HFFc6 (cell line): ENCODE measurements at regions not wholly inside any gene's neighbourhood (a gene's known extent, or its start where the extent isn't known, plus 50 kb on each side); places are given as distances from the start of the nearest gene placed in this dataset.

Experiments
- DNase-seq: peaks from one replicate; pipeline ENCODE4 v3.0.0-alpha.2; 2018
- H3K27ac Mint-ChIP-seq: 2 replicates; pipeline ENCODE4 v1.8.0; 2020; ENCODE audit warnings: mild to moderate bottlenecking, mixed read lengths
- H3K27me3 Mint-ChIP-seq: 2 replicates; pipeline ENCODE4 v1.8.0; 2021; ENCODE audit warnings: mild to moderate bottlenecking, moderate library complexity, mixed read lengths; ENCODE audit not compliant: insufficient read depth
- H3K36me3 Mint-ChIP-seq: 2 replicates; pipeline ENCODE4 v1.8.0; 2021; ENCODE audit warnings: low read depth, mixed read lengths
- H3K4me1 Mint-ChIP-seq: 2 replicates; pipeline ENCODE4 v1.8.0; 2020; ENCODE audit warnings: low read depth, mixed read lengths
- H3K4me3 Mint-ChIP-seq: 2 replicates; pipeline ENCODE4 v1.8.0; 2020; ENCODE audit warnings: mild to moderate bottlenecking, moderate library complexity, mixed read lengths
- H3K9me3 Mint-ChIP-seq: 2 replicates; pipeline ENCODE4 v1.8.0; 2020; ENCODE audit warnings: mild to moderate bottlenecking, mixed read lengths
- TF ChIP-seq, protein P1 (sequence below): fragments of 200-600 bp; sonication (generic); IDR thresholded peaks from 2 replicates; pipeline ENCODE4 v1.5.0; 2021; ENCODE audit warnings: antibody characterized with exemption, mild to moderate bottlenecking

- DNase-seq, result no peak
- TF ChIP-seq, protein P1, sequence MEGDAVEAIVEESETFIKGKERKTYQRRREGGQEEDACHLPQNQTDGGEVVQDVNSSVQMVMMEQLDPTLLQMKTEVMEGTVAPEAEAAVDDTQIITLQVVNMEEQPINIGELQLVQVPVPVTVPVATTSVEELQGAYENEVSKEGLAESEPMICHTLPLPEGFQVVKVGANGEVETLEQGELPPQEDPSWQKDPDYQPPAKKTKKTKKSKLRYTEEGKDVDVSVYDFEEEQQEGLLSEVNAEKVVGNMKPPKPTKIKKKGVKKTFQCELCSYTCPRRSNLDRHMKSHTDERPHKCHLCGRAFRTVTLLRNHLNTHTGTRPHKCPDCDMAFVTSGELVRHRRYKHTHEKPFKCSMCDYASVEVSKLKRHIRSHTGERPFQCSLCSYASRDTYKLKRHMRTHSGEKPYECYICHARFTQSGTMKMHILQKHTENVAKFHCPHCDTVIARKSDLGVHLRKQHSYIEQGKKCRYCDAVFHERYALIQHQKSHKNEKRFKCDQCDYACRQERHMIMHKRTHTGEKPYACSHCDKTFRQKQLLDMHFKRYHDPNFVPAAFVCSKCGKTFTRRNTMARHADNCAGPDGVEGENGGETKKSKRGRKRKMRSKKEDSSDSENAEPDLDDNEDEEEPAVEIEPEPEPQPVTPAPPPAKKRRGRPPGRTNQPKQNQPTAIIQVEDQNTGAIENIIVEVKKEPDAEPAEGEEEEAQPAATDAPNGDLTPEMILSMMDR, result no peak
- H3K27me3 Mint-ChIP-seq, result no peaks in the 10 kb centered on the region
- no peak overlapping the region for H3K4me3 Mint-ChIP-seq
- H3K27ac Mint-ChIP-seq, result no peak overlapping the region
- H3K36me3 Mint-ChIP-seq, result no peaks in the 10 kb centered on the region
- H3K9me3 Mint-ChIP-seq, result peaks cover 38% of the 10 kb centered on the region
- H3K4me1 Mint-ChIP-seq, result no peaks in the 10 kb centered on the region
Observed at GRCh38 chr1:187157115-187157514, 328.4 kb downstream of the PLA2G4A start.

GRCh38 chr1:187157552-187157951, 328.8 kb downstream of the PLA2G4A start:
- Mint-ChIP-seq H3K9me3 (peaks cover 33% of the 10 kb centered on the region), H3K27ac (no peak overlapping the region), H3K36me3 (no peaks in the 10 kb centered on the region), H3K4me1 (no peaks in the 10 kb centered on the region), H3K27me3 (no peaks in the 10 kb centered on the region), H3K4me3 (no peak overlapping the region)
- no peak for DNase-seq
- TF ChIP-seq, protein P1, result no peak

- Mint-ChIP-seq H3K4me1 (no peaks in the 10 kb centered on the region), H3K27me3 (no peaks in the 10 kb centered on the region), H3K36me3 (peaks cover 4% of the 10 kb centered on the region; the same call in 1 of the 2 replicates), H3K4me3 (no peak overlapping the region), H3K9me3 (peaks cover 40% of the 10 kb centered on the region), H3K27ac (no peak overlapping the region)
- TF ChIP-seq, protein P1, result no peak
- no peak for DNase-seq
Observed at GRCh38 chr1:187167555-187167954, 338.8 kb downstream of the PLA2G4A start.

- Mint-ChIP-seq H3K36me3 (peaks cover 5% of the 10 kb centered on the region; the same call in 1 of the 2 replicates), H3K27ac (no peak overlapping the region), H3K9me3 (peaks cover 45% of the 10 kb centered on the region), H3K27me3 (no peaks in the 10 kb centered on the region), H3K4me1 (no peaks in the 10 kb centered on the region), H3K4me3 (no peak overlapping the region)
- TF ChIP-seq, protein P1, result no peak
- no peak for DNase-seq
Observed at GRCh38 chr1:187168297-187168696, 339.5 kb downstream of the PLA2G4A start.

DNA sequence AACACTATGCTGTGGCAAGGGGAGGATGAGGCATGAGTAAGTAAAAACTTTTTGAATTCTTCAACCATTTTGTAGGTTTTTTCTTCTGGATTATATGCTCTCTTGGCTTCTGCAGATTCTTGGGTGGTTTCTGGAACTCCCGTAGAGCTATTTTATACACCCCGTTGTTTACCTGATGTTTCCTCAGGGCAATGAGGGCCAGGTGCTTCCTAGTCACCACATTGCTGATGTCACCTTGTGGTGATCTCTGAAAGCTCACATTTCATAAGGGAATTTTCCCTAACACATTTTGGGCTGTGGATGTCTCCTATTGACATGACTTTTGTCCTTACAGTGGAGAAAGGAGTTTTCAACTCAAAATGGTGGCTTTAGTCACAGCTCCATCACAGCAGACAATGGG, 356.6 kb downstream of the PLA2G4A start:
- H3K27ac Mint-ChIP-seq, result no peak overlapping the region
- H3K4me1 Mint-ChIP-seq, result no peaks in the 10 kb centered on the region
- peaks cover 2% of the 10 kb centered on the region; the same call in 1 of the 2 replicates for H3K27me3 Mint-ChIP-seq
- TF ChIP-seq, protein P1, result no peak
- H3K36me3 Mint-ChIP-seq, result no peaks in the 10 kb centered on the region; the same call in 1 of the 2 replicates
- no peak for DNase-seq
- H3K4me3 Mint-ChIP-seq, result no peak overlapping the region
- H3K9me3 Mint-ChIP-seq, result peaks cover 37% of the 10 kb centered on the region

DNA sequence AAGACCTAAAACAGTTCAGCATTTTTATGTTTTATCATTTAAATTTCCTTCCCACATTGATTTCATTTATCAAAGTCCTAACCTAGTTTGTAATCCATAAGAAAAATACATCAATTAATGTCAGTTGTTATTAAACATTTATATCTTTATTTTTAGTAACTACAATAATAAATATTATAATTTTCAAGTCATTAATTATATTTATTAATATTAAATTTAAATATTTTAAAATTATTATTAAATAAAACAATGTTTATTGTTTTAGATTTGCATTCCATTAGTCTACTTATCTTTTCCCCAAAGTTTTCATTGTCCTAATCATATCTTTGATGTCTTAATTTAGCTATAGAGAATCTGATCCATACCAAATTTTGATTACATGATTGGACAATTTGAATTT, 368.9 kb downstream of the PLA2G4A start:
- H3K27me3 Mint-ChIP-seq, result no peaks in the 10 kb centered on the region
- no peaks in the 10 kb centered on the region for H3K36me3 Mint-ChIP-seq
- H3K4me1 Mint-ChIP-seq, result no peaks in the 10 kb centered on the region
- peaks cover 23% of the 10 kb centered on the region for H3K9me3 Mint-ChIP-seq
- DNase-seq, result no peak
- TF ChIP-seq, protein P1, result no peak
- no peak overlapping the region for H3K27ac Mint-ChIP-seq
- H3K4me3 Mint-ChIP-seq, result no peak overlapping the region
